HEK293 (cell line): ENCODE measurements at regions not wholly inside any gene's neighbourhood (a gene's known extent, or its start where the extent isn't known, plus 50 kb on each side); places are given as distances from the start of the nearest gene placed in this dataset.

Experiments
- CTCF ChIA-PET: fragments of 350-600 bp; formaldehyde crosslinking; extraction: SDS; loops from one replicate; lab custom pipeline; 2021; ENCODE audit warnings: antibody characterized with exemption; lab: Yijun Ruan, JAX
- POLR2A ChIA-PET: fragments of 300-600 bp; formaldehyde crosslinking; extraction: SDS; loops from one replicate; lab custom pipeline; 2020; ENCODE audit warnings: antibody characterized with exemption, inconsistent platforms; lab: Yijun Ruan, JAX
- H3K27ac ChIP-seq: fragments of 200-500 bp; sonication (Bioruptor generic); 2 replicates; pipeline ENCODE4 v1.5.1; 2014; ENCODE audit warnings: low read depth, low read length, control low read depth, inconsistent platforms; ENCODE audit errors: extremely low read depth
- H3K36me3 ChIP-seq, 2 experiments: fragments of 200-500 bp in 1 of 2; sonication (Bioruptor generic) in 1 of 2; 1 replicate in 1 of 2; 2 replicates in 1 of 2; pipeline ENCODE4 v1.5.1; 2014 to 2017; ENCODE audit warnings: inconsistent platforms in 2 of 2, low read length in 2 of 2; ENCODE audit not compliant: control insufficient read depth in 2 of 2, insufficient read depth in 1 of 2
- H3K4me1 ChIP-seq: fragments of 200-500 bp; sonication (Bioruptor generic); 2 replicates; pipeline ENCODE4 v1.5.1; 2014; ENCODE audit warnings: mild to moderate bottlenecking, low read length, inconsistent platforms; ENCODE audit not compliant: control insufficient read depth, insufficient read depth
- H3K4me3 ChIP-seq: 2 replicates; pipeline ENCODE4 v1.5.1; 2011; ENCODE audit warnings: low read depth, mild to moderate bottlenecking, control low read depth, low read length, moderate library complexity
- H3K9me3 ChIP-seq: fragments of 200-500 bp; sonication (Bioruptor generic); 2 replicates; pipeline ENCODE4 v1.5.1; 2014; ENCODE audit warnings: low read depth, low read length, inconsistent platforms; ENCODE audit not compliant: control insufficient read depth, insufficient read depth
- GLI4 ChIP-seq: fragments of 450-650 bp; formaldehyde crosslinking; IDR thresholded peaks from 2 replicates; pipeline ENCODE4 v1.5.1; 2016; ENCODE audit warnings: missing biosample characterization, missing genetic modification characterization
- HOXC10 ChIP-seq: sonication (generic); formaldehyde crosslinking; IDR thresholded peaks from 2 replicates; pipeline ENCODE4 v1.8.1; 2023; ENCODE audit warnings: mild to moderate bottlenecking, missing genetic modification reagents
- MEIS1 ChIP-seq: sonication (generic); formaldehyde crosslinking; IDR thresholded peaks from 2 replicates; pipeline ENCODE4 v1.8.1; 2022; ENCODE audit warnings: missing genetic modification reagents, mild to moderate bottlenecking, borderline replicate concordance
- OVOL3 ChIP-seq: fragments of 450-650 bp; formaldehyde crosslinking; IDR thresholded peaks from 2 replicates; pipeline ENCODE4 v1.5.1; 2016; ENCODE audit warnings: missing biosample characterization, missing genetic modification characterization
- PRDM6 ChIP-seq: fragments of 450-650 bp; formaldehyde crosslinking; IDR thresholded peaks from 2 replicates; pipeline ENCODE4 v1.5.1; 2017; ENCODE audit warnings: missing biosample characterization, missing genetic modification characterization
- RBAK ChIP-seq: fragments of 450-650 bp; formaldehyde crosslinking; IDR thresholded peaks from 2 replicates; pipeline ENCODE4 v1.5.1; 2016; ENCODE audit warnings: missing biosample characterization, missing genetic modification characterization
- SETDB1 ChIP-seq: IDR thresholded peaks from one replicate; pipeline ENCODE4 v1.6.1; 2017; ENCODE audit warnings: mild to moderate bottlenecking, low read length, moderate library complexity, mixed read lengths; ENCODE audit not compliant: insufficient read length
- ZBTB11 ChIP-seq: fragments of 450-650 bp; formaldehyde crosslinking; conservative IDR thresholded peaks from 2 replicates; pipeline ENCODE4 v1.5.1; 2016; ENCODE audit warnings: low read depth, missing biosample characterization, missing genetic modification characterization
- ZBTB44 ChIP-seq: fragments of 450-650 bp; IDR thresholded peaks from 2 replicates; pipeline ENCODE4 v1.5.1; 2018; ENCODE audit warnings: missing biosample characterization, mild to moderate bottlenecking, missing genetic modification characterization
- ZFP3 ChIP-seq: fragments of 450-650 bp; formaldehyde crosslinking; IDR thresholded peaks from 2 replicates; pipeline ENCODE4 v1.5.1; 2016; ENCODE audit warnings: low read depth, missing biosample characterization, missing genetic modification characterization
- ZFP69B ChIP-seq: fragments of 450-650 bp; formaldehyde crosslinking; IDR thresholded peaks from 2 replicates; pipeline ENCODE4 v1.5.1; 2016; ENCODE audit warnings: missing biosample characterization, missing genetic modification characterization
- ZNF16 ChIP-seq: fragments of 450-650 bp; formaldehyde crosslinking; IDR thresholded peaks from 2 replicates; pipeline ENCODE4 v1.5.1; 2016; ENCODE audit warnings: low read depth, missing biosample characterization, missing genetic modification characterization
- ZNF174 ChIP-seq: fragments of 450-650 bp; formaldehyde crosslinking; IDR thresholded peaks from 2 replicates; pipeline ENCODE4 v1.5.0; 2017; ENCODE audit warnings: missing biosample characterization, mild to moderate bottlenecking, missing genetic modification characterization
- ZNF23 ChIP-seq: fragments of 450-650 bp; formaldehyde crosslinking; IDR thresholded peaks from 2 replicates; pipeline ENCODE4 v1.5.1; 2016; ENCODE audit warnings: missing biosample characterization, missing genetic modification characterization, borderline replicate concordance
- ZNF248 ChIP-seq: fragments of 450-650 bp; formaldehyde crosslinking; IDR thresholded peaks from 2 replicates; pipeline ENCODE4 v1.5.1; 2017; ENCODE audit warnings: missing biosample characterization, missing genetic modification characterization
- ZNF324 ChIP-seq: fragments of 450-650 bp; formaldehyde crosslinking; IDR thresholded peaks from 2 replicates; pipeline ENCODE4 v1.5.1; 2016; ENCODE audit warnings: missing biosample characterization, missing genetic modification characterization
- ZNF335 ChIP-seq: fragments of 450-650 bp; formaldehyde crosslinking; conservative IDR thresholded peaks from 2 replicates; pipeline ENCODE4 v1.5.1; 2016; ENCODE audit warnings: missing biosample characterization, missing genetic modification characterization
- ZNF341 ChIP-seq: fragments of 450-650 bp; formaldehyde crosslinking; IDR thresholded peaks from 2 replicates; pipeline ENCODE4; 2016; ENCODE audit warnings: low read depth, missing biosample characterization, missing genetic modification characterization
- ZNF416 ChIP-seq: fragments of 450-650 bp; formaldehyde crosslinking; IDR thresholded peaks from 2 replicates; pipeline ENCODE4 v1.5.1; 2016; ENCODE audit warnings: missing biosample characterization, missing genetic modification characterization
- ZNF501 ChIP-seq: fragments of 450-650 bp; formaldehyde crosslinking; IDR thresholded peaks from 2 replicates; pipeline ENCODE4 v1.5.1; 2016; ENCODE audit warnings: missing biosample characterization, missing genetic modification characterization
- ZNF513 ChIP-seq: fragments of 450-650 bp; IDR thresholded peaks from 2 replicates; pipeline ENCODE4 v1.5.1; 2018; ENCODE audit warnings: missing biosample characterization, missing genetic modification characterization
- ZNF701 ChIP-seq: fragments of 450-650 bp; formaldehyde crosslinking; IDR thresholded peaks from 2 replicates; pipeline ENCODE4 v1.5.1; 2016; ENCODE audit warnings: missing biosample characterization, missing genetic modification characterization
- ZXDB ChIP-seq: fragments of 450-650 bp; formaldehyde crosslinking; IDR thresholded peaks from 2 replicates; pipeline ENCODE4 v1.5.1; 2016; ENCODE audit warnings: missing biosample characterization, missing genetic modification characterization

DNA sequence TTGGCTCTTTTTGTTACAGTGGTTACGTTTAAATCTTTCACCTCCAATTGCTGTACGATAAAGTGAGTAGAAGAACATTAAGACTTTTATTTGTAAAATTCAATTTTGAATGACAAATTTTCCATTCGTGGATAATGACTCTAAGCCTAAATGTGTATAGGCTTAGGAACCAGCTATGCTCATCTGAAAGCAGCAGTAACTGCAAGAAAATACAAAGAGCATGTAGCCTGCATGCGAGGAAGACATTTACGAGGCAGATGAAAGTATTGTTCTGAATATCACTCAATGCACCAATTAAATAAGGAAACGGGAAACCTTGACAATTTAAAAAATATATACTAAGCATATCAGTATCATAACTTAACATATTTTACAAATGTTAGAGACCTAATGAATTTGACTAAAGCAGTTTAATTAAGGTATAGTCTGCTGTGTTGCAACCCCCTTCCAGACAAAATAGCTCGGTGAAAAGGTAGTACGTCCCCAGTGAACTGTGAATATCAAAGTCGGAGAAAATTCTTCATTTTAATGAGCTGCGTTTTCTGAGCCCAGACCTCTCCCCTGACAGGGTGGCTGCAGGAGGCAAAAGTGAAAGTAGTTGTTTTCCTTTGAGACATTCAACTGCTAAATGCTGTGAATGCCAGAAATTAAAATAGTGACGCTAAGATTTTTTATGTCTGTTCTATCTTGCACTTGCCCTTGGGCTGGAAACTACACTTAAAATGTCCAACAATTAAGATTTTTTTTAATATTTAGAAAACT, 1236.5 kb upstream of the TENM3 start:
- H3K36me3 ChIP-seq, result no peaks in the 10 kb centered on the region
- peaks cover 8% of the 10 kb centered on the region; the same call in 1 of the 2 replicates for H3K4me1 ChIP-seq
- no peak overlapping the region for H3K27ac ChIP-seq
- no peak for TF ChIP-seq SETDB1
- no peak for TF ChIP-seq ZNF248 (tag by site-specific recombination)
- peak; percentile 11; the same call in 1 of the 2 replicates for TF ChIP-seq PRDM6 (tag by site-specific recombination)
- TF ChIP-seq ZFP3, result no peak
- no peak for TF ChIP-seq ZNF501 (tag by site-specific recombination)
- TF ChIP-seq ZNF335 (tag by site-specific recombination), result 0 out of 2 replicates have a peak, but pooled peaks have one; percentile 13
- TF ChIP-seq HOXC10 (CRISPR knock-in tag), result no peak
- TF ChIP-seq ZNF416, result no peak
- no peak for TF ChIP-seq ZNF701 (tag by site-specific recombination)
- TF ChIP-seq ZNF341 (tag by site-specific recombination), result no peak
- TF ChIP-seq ZNF16, result no peak
- TF ChIP-seq ZNF324 (tag by site-specific recombination), result no peak
- TF ChIP-seq ZXDB (tag by site-specific recombination), result no peak
- no peak for TF ChIP-seq ZNF23 (tag by site-specific recombination)
- peak; percentile 66; the same call in 1 of the 2 replicates for TF ChIP-seq ZBTB44 (tag by site-specific recombination)
- TF ChIP-seq ZNF174 (tag by site-specific recombination), result no peak
- TF ChIP-seq ZFP69B, result no peak
- no peak for TF ChIP-seq MEIS1 (CRISPR knock-in tag)
- POLR2A ChIA-PET, result no interaction called here
- no peak overlapping the region for H3K4me3 ChIP-seq
- no peaks in the 10 kb centered on the region for H3K9me3 ChIP-seq
- CTCF ChIA-PET, result no interaction called here

GRCh38 chr4:181007751-181008150, 1235.5 kb upstream of the TENM3 start:
- Histone ChIP-seq H3K27ac (no peak overlapping the region), H3K9me3 (no peaks in the 10 kb centered on the region), H3K4me3 (no peak overlapping the region), H3K4me1 (peaks cover 8% of the 10 kb centered on the region; the same call in 1 of the 2 replicates)
- no peak for TF ChIP-seq ZBTB11 (tag by site-specific recombination)
- no peak for TF ChIP-seq ZNF513
- TF ChIP-seq RBAK (tag by site-specific recombination), result no peak
- TF ChIP-seq GLI4 (tag by site-specific recombination), result no peak
- no peak for TF ChIP-seq OVOL3 (tag by site-specific recombination)
- TF ChIP-seq, all 188 proteins: peak for 0
- ChIA-PET POLR2A (no interaction called here), CTCF (no interaction called here)
- H3K36me3 ChIP-seq, result no peaks in the 10 kb centered on the region
